Fibroblast of the aortic adventitia (primary cell): ENCODE measurements at regions not wholly inside any gene's neighbourhood (a gene's known extent, or its start where the extent isn't known, plus 50 kb on each side); places are given as distances from the start of the nearest gene placed in this dataset.

Source experiments
- DNase-seq: peaks from one replicate; pipeline ENCODE4 v3.0.0-alpha.2; 2010; ENCODE audit warnings: low read depth
- H3K4me3 ChIP-seq: 2 replicates; pipeline ENCODE4 v1.5.1; 2011; ENCODE audit warnings: low read depth, mild to moderate bottlenecking, control low read depth, low read length, moderate library complexity
- CTCF ChIP-seq: IDR thresholded peaks from 2 replicates; pipeline ENCODE4 v1.5.1; 2011; ENCODE audit warnings: mild to moderate bottlenecking, low read length, control low read depth, inconsistent platforms; ENCODE audit not compliant: insufficient read depth

- no peak for DNase-seq
- no peak overlapping the region for H3K4me3 ChIP-seq
- no peak for TF ChIP-seq CTCF
Measured at GRCh38 chr2:66331176-66331575, 103.7 kb upstream of the MEIS1 start.

- no peak overlapping the region for H3K4me3 ChIP-seq
- no peak for TF ChIP-seq CTCF
- DNase-seq, result no peak
Measured at GRCh38 chr2:66329081-66329605, 105.8 kb upstream of the MEIS1 start.

- no peak overlapping the region for H3K4me3 ChIP-seq
- no peak for TF ChIP-seq CTCF
- no peak for DNase-seq
Measured at GRCh38 chr2:66327066-66327740, 107.7 kb upstream of the MEIS1 start.

GRCh38 chr2:66324909-66325528, 109.9 kb upstream of the MEIS1 start:
- TF ChIP-seq CTCF, result no peak
- no peak overlapping the region for H3K4me3 ChIP-seq
- DNase-seq, result no peak

GRCh38 chr2:66324356-66324755, 110.6 kb upstream of the MEIS1 start:
- no peak for TF ChIP-seq CTCF
- no peak overlapping the region for H3K4me3 ChIP-seq
- DNase-seq, result no peak

GRCh38 chr2:66323406-66323805, 111.5 kb upstream of the MEIS1 start:
- DNase-seq, result no peak

More at GRCh38 chr2:66323406-66323805, 111.5 kb upstream of the MEIS1 start:
- TF ChIP-seq CTCF, result no peak
- no peak overlapping the region for H3K4me3 ChIP-seq
